ENCODE measurements at regions not wholly inside any gene's neighbourhood (a gene's known extent, or its start where the extent isn't known, plus 50 kb on each side); places are given as distances from the start of the nearest gene placed in this dataset.

DNA sequence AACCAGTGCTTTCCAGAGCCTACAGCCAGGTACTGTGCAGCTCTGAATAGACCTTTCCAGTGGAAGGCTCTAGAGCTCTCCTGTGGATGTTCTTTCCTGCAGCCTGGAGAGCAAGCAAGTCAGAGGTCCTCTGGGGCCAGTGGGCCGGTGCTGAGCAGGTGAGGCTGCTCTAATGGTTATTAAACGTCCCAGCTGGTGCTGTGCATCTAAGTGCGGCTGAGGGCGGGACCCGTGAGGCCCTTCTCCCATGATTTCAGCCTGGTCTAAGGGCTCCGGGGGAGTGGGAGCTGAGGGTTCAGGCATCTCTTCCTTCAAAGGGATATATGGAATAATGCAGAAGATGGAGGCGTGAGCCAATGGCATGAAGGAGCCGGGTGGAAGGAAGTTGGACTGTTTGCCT lies 83.7 kb upstream of the SDK2 start:
- no peaks in the 10 kb centered on the region for H3K36me3 ChIP-seq (ENCODE audit: insufficient read depth, low read length)
- H3K4me1 ChIP-seq (ENCODE audit: insufficient read depth, low read length): peaks cover 13% of the 10 kb centered on the region
- no peaks in the 10 kb centered on the region for H3K9me3 ChIP-seq (ENCODE audit: control insufficient read depth in 1 of 2, low read length in 2 of 2)
- H3K27me3 ChIP-seq (ENCODE audit: insufficient read depth, low read length): no peaks in the 10 kb centered on the region
- no peak overlapping the region for H3K4me3 Mint-ChIP-seq
- CTCF ChIA-PET (ENCODE audit: partially characterized antibody): no interaction called here
- H3K9me3 Mint-ChIP-seq: peaks cover 0 to 16% (median 13%) of the 10 kb centered on the region in 8 donors
- POLR2A ChIA-PET (ENCODE audit: partially characterized antibody): no interaction called here
- H3K4me3 ChIP-seq (ENCODE audit: low read length in 2 of 2): no peak overlapping the region
- H3K36me3 Mint-ChIP-seq: no peaks in the 10 kb centered on the region
- H3K27ac Mint-ChIP-seq: no peak overlapping the region
- no peak for DNase-seq
- H3K4me1 Mint-ChIP-seq: peaks cover 9 to 16% (median 12%) of the 10 kb centered on the region in 4 donors
- intact Hi-C loops (cut with micrococcal nuclease): no loop called here
- H3K27ac ChIP-seq (ENCODE audit: low read depth, low read length): no peak overlapping the region
- H3K27me3 Mint-ChIP-seq: peaks cover 0 to 2% of the 10 kb centered on the region in 2 donors

DNA sequence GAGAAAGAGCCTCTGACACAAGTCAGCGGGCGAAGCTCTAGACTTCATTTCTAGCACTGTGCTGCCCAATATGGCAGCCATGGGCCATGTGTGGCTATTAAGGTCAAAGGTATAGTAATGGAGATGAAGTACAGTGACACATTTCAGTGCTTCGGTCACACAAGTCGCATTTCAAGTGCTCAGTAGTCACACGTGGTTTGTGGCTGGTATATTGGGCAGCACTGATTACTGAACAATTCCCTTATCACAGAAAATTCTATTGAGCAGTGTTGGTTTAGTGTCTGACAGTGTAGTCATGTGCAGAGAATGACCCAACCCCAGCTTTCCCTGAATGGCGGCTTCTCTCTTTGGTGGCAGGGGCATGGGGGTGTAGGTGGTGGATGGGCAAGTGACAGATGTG lies 84.9 kb upstream of the SDK2 start:
- no peaks in the 10 kb centered on the region for H3K27me3 ChIP-seq (ENCODE audit: insufficient read depth, low read length)
- CTCF ChIA-PET (ENCODE audit: partially characterized antibody): no interaction called here
- POLR2A ChIA-PET (ENCODE audit: partially characterized antibody): interaction anchor here (1.0 kb wide), 1 partner anchor 10 kb away, joined by 3 read pairs; no protein-coding TSS in a partner anchor
- peaks cover 1% of the 10 kb centered on the region for H3K4me1 ChIP-seq (ENCODE audit: insufficient read depth, low read length)
- H3K27ac Mint-ChIP-seq: no peak overlapping the region
- no peaks in the 10 kb centered on the region for H3K36me3 Mint-ChIP-seq
- H3K27ac ChIP-seq (ENCODE audit: low read depth, low read length): no peak overlapping the region
- H3K27me3 Mint-ChIP-seq: peaks cover 0 to 2% of the 10 kb centered on the region in 2 donors
- H3K4me1 Mint-ChIP-seq: peaks cover 0 to 4% (median 3%) of the 10 kb centered on the region in 4 donors
- no peak for DNase-seq
- no peaks in the 10 kb centered on the region for H3K36me3 ChIP-seq (ENCODE audit: insufficient read depth, low read length)
- H3K9me3 ChIP-seq (ENCODE audit: control insufficient read depth in 1 of 2, low read length in 2 of 2): no peaks in the 10 kb centered on the region
- intact Hi-C loops (cut with micrococcal nuclease): no loop called here
- no peak overlapping the region for H3K4me3 Mint-ChIP-seq
- H3K9me3 Mint-ChIP-seq: peaks cover 0 to 18% (median 13%) of the 10 kb centered on the region in 8 donors
- H3K4me3 ChIP-seq (ENCODE audit: low read length in 2 of 2): no peak overlapping the region

DNA sequence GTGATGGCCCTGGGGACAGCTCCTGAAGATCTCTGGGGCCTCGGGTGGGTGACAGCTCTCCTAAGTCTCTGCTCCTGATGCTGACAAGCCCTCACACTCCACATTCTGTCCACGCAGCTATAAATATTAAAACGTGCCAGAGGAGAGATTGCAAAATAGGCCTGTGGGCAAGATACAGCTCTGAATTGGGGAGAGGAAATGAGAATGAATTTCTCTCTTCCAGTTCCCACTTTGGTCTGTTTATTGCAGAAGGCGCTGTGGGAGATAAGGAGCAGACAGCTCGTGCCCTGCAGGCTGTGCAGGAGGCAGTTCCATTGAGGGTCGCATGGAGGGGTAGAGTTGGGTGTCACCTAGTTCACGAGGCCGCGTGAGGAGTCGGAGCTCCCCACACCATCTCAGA lies 87.5 kb upstream of the SDK2 start:
- intact Hi-C loops (cut with micrococcal nuclease): no loop called here
- Mint-ChIP-seq H3K27ac (no peak overlapping the region), H3K27me3 (peaks cover 2 to 8% of the 10 kb centered on the region in 2 donors), H3K36me3 (no peaks in the 10 kb centered on the region), H3K4me3 (no peak overlapping the region), H3K9me3 (peaks cover 0 to 18% (median 13%) of the 10 kb centered on the region in 8 donors), H3K4me1 (peaks cover 0 to 2% (median 0%) of the 10 kb centered on the region in 4 donors)
- no peak for DNase-seq
- Histone ChIP-seq H3K9me3 (ENCODE audit: control insufficient read depth in 1 of 2, low read length in 2 of 2) (no peaks in the 10 kb centered on the region), H3K27me3 (ENCODE audit: insufficient read depth, low read length) (no peaks in the 10 kb centered on the region), H3K36me3 (ENCODE audit: insufficient read depth, low read length) (no peaks in the 10 kb centered on the region), H3K4me3 (ENCODE audit: low read length in 2 of 2) (no peak overlapping the region), H3K27ac (ENCODE audit: low read depth, low read length) (no peak overlapping the region), H3K4me1 (ENCODE audit: insufficient read depth, low read length) (no peaks in the 10 kb centered on the region)
- ChIA-PET POLR2A (ENCODE audit: partially characterized antibody) (interaction anchor here (1.6 kb wide), 1 partner anchor 9 kb away, joined by 5 read pairs; no protein-coding TSS in a partner anchor), CTCF (ENCODE audit: partially characterized antibody) (interaction anchor here (1.0 kb wide), 1 partner anchor 10 kb away, joined by 3 read pairs; no protein-coding TSS in a partner anchor)

DNA sequence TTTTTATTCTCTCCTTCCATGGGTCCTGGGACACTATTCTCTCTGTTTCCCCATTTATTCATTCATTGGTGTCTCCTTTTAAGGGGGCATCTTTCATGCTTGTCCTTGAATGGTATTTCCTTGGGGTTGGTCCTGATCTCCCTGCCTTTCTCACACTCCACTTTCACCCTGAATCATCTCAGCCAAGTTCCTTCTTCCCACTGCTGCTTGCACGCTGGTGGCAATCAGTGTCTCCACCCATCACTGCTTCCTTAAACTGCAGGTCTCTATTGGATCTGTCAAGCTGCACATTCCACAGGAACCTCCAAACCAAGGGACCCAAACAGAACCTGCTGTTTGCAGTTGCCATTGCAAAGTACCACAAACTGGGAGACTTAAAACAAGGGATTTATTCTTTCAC lies 89.3 kb upstream of the SDK2 start:
- no peaks in the 10 kb centered on the region for H3K4me1 ChIP-seq (ENCODE audit: insufficient read depth, low read length)
- peaks cover 0 to 18% (median 13%) of the 10 kb centered on the region in 8 donors for H3K9me3 Mint-ChIP-seq
- peak overlapping the region in 1 of 7 donors; percentile 1 for H3K27ac Mint-ChIP-seq
- H3K4me1 Mint-ChIP-seq: peaks cover 0 to 2% (median 0%) of the 10 kb centered on the region in 4 donors
- peaks cover 2 to 8% of the 10 kb centered on the region in 2 donors for H3K27me3 Mint-ChIP-seq
- intact Hi-C loops (cut with micrococcal nuclease): no loop called here
- no peak overlapping the region for H3K27ac ChIP-seq (ENCODE audit: low read depth, low read length)
- no peak for DNase-seq
- H3K9me3 ChIP-seq (ENCODE audit: control insufficient read depth in 1 of 2, low read length in 2 of 2): no peaks in the 10 kb centered on the region
- H3K4me3 ChIP-seq (ENCODE audit: low read length in 2 of 2): no peak overlapping the region
- H3K27me3 ChIP-seq (ENCODE audit: insufficient read depth, low read length): no peaks in the 10 kb centered on the region
- no peaks in the 10 kb centered on the region for H3K36me3 ChIP-seq (ENCODE audit: insufficient read depth, low read length)
- POLR2A ChIA-PET (ENCODE audit: partially characterized antibody): no interaction called here
- no peak overlapping the region for H3K4me3 Mint-ChIP-seq
- CTCF ChIA-PET (ENCODE audit: partially characterized antibody): no interaction called here
- H3K36me3 Mint-ChIP-seq: no peaks in the 10 kb centered on the region

DNA sequence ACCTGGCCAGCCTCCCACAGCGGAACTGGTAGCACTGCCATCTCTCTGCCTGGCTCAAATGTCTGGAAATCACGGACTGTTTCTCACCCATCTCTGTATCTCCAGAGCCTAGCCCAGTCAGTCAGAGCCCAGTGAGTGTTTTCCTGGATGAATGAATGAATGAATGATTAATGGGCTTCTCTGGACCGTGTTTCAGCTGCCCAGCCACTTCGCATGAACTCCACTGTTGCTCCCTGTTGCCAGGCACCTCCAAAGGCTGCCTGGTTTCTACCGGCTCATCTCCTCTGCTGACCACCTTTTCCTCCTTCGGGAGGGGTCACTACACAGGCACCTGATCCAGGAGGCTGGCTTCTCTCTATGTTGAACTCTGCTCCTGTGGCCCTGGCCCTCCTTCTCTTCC lies 91.0 kb upstream of the SDK2 start:
- Histone ChIP-seq H3K9me3 (ENCODE audit: control insufficient read depth in 1 of 2, low read length in 2 of 2) (no peaks in the 10 kb centered on the region), H3K27me3 (ENCODE audit: insufficient read depth, low read length) (no peaks in the 10 kb centered on the region), H3K36me3 (ENCODE audit: insufficient read depth, low read length) (no peaks in the 10 kb centered on the region), H3K4me1 (ENCODE audit: insufficient read depth, low read length) (peaks cover 3% of the 10 kb centered on the region), H3K4me3 (ENCODE audit: low read length in 2 of 2) (no peak overlapping the region), H3K27ac (ENCODE audit: low read depth, low read length) (no peak overlapping the region)
- peaks cover 2 to 8% of the 10 kb centered on the region in 2 donors for H3K27me3 Mint-ChIP-seq
- intact Hi-C loops (cut with micrococcal nuclease): no loop called here
- CTCF ChIA-PET (ENCODE audit: partially characterized antibody): interaction anchor here (0.9 kb wide), 1 partner anchor 10 kb away, joined by 5 read pairs; no protein-coding TSS in a partner anchor
- POLR2A ChIA-PET (ENCODE audit: partially characterized antibody): interaction anchor here (1.2 kb wide), 1 partner anchor 18 kb away, joined by 3 read pairs; no protein-coding TSS in a partner anchor
- H3K4me1 Mint-ChIP-seq: peaks cover 3 to 5% (median 5%) of the 10 kb centered on the region in 4 donors
- no peak overlapping the region for H3K4me3 Mint-ChIP-seq
- H3K9me3 Mint-ChIP-seq: peaks cover 0 to 18% (median 11%) of the 10 kb centered on the region in 8 donors
- no peak overlapping the region for H3K27ac Mint-ChIP-seq
- H3K36me3 Mint-ChIP-seq: no peaks in the 10 kb centered on the region
- no peak for DNase-seq

DNA sequence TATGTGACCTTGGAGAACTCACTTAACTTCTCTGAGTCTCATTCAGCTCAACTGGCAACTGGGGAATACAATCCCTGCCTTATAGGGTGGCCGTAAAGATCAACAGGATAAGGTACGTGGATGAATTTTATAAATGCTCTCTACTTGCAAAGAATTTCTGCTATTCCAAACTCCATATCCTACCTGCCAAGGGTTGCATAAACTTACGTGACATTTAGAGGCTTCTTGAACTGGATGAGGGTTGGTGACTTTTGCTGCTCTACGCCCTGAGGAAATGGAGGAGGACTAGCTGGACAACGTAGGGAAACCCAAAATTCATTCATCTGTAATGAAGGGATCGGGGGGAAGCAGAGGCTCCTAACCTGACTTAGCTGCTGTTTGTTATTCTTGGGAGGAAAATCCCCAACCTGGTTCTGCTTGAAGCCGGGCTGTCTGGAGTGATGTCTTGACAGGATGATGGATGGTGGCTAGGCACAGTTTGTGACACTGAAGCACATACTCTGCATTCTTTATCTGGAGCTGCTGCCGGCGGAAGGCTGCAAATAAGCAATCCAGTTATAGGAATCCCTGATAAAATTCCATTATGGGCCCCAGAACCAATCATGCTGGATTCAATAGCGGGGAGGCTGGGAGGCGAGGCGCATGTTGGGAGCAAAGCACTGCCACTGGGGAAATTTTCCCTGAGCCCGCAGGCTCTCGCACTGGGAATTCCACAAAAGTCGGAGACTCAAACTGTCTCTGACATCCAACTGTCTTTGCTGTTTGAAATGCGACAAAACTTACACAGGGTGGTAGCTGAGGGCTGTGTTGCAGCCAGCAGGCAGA lies 94.7 kb upstream of the SDK2 start:
- CTCF ChIA-PET (ENCODE audit: partially characterized antibody): no interaction called here
- H3K4me3 Mint-ChIP-seq: no peak overlapping the region

DNA sequence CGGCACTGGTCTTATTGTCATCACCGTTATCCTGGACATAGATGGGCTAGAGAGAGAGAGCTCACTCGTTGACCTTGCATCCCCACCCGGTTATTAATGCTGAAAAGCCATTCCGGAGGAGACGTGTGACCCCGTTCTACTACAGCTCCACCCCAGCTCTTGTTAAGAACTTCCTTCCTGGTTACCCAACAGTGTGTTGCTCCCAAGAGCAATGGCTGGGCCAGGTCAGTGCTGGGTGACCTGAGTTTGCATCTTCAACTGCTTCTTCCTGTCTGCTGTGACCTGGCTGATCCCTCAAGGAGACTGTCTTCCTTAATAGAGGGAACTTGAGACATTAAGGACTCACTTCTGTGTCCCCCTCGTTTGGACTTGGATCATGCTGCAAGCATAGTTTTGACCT lies 96.1 kb upstream of the SDK2 start:
- peaks cover 0 to 2% (median 0%) of the 10 kb centered on the region in 8 donors for H3K9me3 Mint-ChIP-seq
- Histone ChIP-seq H3K4me1 (ENCODE audit: insufficient read depth, low read length) (peaks cover 4% of the 10 kb centered on the region), H3K27ac (ENCODE audit: low read depth, low read length) (no peak overlapping the region), H3K36me3 (ENCODE audit: insufficient read depth, low read length) (no peaks in the 10 kb centered on the region), H3K9me3 (ENCODE audit: control insufficient read depth in 1 of 2, low read length in 2 of 2) (no peaks in the 10 kb centered on the region), H3K27me3 (ENCODE audit: insufficient read depth, low read length) (no peaks in the 10 kb centered on the region), H3K4me3 (ENCODE audit: low read length in 2 of 2) (no peak overlapping the region)
- H3K27me3 Mint-ChIP-seq: peaks cover 4 to 5% of the 10 kb centered on the region in 2 donors
- no peak overlapping the region for H3K4me3 Mint-ChIP-seq
- no peaks in the 10 kb centered on the region for H3K36me3 Mint-ChIP-seq
- CTCF ChIA-PET (ENCODE audit: partially characterized antibody): no interaction called here
- no peak for DNase-seq
- intact Hi-C loops (cut with micrococcal nuclease): no loop called here
- POLR2A ChIA-PET (ENCODE audit: partially characterized antibody): no interaction called here
- peaks cover 8 to 16% (median 12%) of the 10 kb centered on the region in 4 donors for H3K4me1 Mint-ChIP-seq
- H3K27ac Mint-ChIP-seq: no peak overlapping the region

More for the DNA sequence above, 94.7 kb upstream of the SDK2 start:
- Mint-ChIP-seq H3K27me3 (peaks cover 2 to 7% of the 10 kb centered on the region in 2 donors), H3K4me1 (peaks cover 5 to 16% (median 12%) of the 10 kb centered on the region in 4 donors), H3K36me3 (no peaks in the 10 kb centered on the region), H3K27ac (no peak overlapping the region), H3K9me3 (peaks cover 0 to 2% (median 0%) of the 10 kb centered on the region in 8 donors)
- intact Hi-C loops (cut with micrococcal nuclease): no loop called here
- no peaks in the 10 kb centered on the region for H3K36me3 ChIP-seq (ENCODE audit: insufficient read depth, low read length)
- POLR2A ChIA-PET (ENCODE audit: partially characterized antibody): interaction anchor here (1.4 kb wide), 1 partner anchor 9 kb away, joined by 3 read pairs; no protein-coding TSS in a partner anchor
- no peak for DNase-seq
- no peak overlapping the region for H3K27ac ChIP-seq (ENCODE audit: low read depth, low read length)
- H3K27me3 ChIP-seq (ENCODE audit: insufficient read depth, low read length): no peaks in the 10 kb centered on the region
- no peak overlapping the region for H3K4me3 ChIP-seq (ENCODE audit: low read length in 2 of 2)
- no peaks in the 10 kb centered on the region for H3K9me3 ChIP-seq (ENCODE audit: control insufficient read depth in 1 of 2, low read length in 2 of 2)
- peaks cover 4% of the 10 kb centered on the region for H3K4me1 ChIP-seq (ENCODE audit: insufficient read depth, low read length)
